AG09319 (cell line): ENCODE measurements at regions not wholly inside any gene's neighbourhood (a gene's known extent, or its start where the extent isn't known, plus 50 kb on each side); places are given as distances from the start of the nearest gene placed in this dataset.

Source experiments
- DNase-seq: peaks from one replicate; pipeline ENCODE4 v3.0.0-alpha.2; 2010; ENCODE audit warnings: low read depth; ENCODE audit errors: extremely low read depth
- CTCF ChIP-seq: IDR thresholded peaks from 2 replicates; pipeline ENCODE4 v1.5.1; 2011; ENCODE audit warnings: low read depth, mild to moderate bottlenecking, inconsistent platforms, low read length, moderate library complexity

DNA sequence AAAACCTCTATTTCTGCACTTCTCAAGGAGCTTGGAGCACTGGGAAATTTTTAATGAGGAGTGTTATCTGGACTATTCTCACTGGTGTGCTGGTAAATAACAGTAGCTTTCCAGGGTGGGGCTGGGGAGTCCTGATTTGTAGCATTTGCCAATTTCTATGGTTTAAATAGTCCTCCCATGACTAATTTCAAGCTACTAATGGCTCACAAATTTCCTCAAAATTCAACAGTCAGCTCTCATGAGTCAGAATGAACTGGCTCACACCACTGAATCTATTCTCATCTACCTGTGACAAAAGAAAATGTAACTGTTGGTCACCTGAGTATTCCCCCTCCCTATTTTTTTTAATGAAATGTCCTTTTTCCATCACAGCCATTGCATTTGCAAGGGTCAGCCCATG, 449.6 kb downstream of the KIF16B start:
- no peak for TF ChIP-seq CTCF
- DNase-seq, result no peak

GRCh38 chr20:16119909-16120308, 453.3 kb downstream of the KIF16B start:
- no peak for TF ChIP-seq CTCF
- DNase-seq, result no peak

GRCh38 chr20:16115911-16116552, 457.2 kb downstream of the KIF16B start:
- no peak for DNase-seq
- TF ChIP-seq CTCF, result no peak

DNA sequence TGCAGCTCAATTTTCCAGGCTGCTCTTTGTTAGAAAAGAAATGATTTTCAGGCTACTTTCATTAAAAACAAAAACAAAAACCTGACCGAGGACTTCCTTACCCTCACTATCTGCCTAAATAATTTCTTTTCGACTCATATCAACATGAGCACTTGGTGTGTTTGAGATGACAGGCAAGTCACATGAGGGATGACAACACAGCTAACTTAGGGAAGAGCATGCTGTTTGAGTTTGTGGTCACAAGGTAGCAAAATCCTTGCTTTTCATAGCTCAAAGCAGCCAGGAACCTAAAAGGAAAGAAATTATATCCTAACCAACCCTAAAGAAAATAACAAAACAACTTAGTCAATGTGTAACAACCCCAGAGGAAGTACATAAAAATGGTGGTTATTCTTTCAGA, 459.5 kb downstream of the KIF16B start:
- no peak for DNase-seq

DNA sequence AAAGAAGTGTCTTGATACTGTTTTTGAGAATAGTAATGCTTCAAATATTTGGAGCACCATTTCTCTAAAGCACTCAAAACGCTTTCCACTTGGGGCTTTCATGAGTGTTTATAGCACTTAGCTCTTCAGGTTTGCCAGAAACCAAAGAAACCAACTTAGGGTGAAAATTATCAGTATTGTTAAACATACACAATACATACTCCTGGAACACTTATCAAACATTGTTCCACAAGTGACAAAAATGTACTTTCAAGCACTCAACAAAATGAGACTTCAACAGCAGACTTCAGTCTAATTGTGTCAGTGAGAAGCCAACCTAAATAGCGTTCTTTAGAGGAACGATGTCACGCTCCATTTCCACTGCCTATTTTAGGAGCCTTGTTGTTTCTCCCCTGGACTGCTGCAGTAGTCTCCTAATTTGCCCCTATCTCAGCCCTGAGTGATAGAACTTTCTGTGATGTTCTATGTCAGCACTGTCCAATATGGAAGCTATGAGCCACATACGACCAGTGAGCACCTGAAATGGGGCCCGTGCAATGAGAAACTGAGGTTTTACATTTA, 461.3 kb downstream of the KIF16B start:
- TF ChIP-seq CTCF, result no peak
- no peak for DNase-seq

More for the DNA sequence above, 459.5 kb downstream of the KIF16B start:
- no peak for TF ChIP-seq CTCF

- no peak for TF ChIP-seq CTCF
- DNase-seq, result no peak
These were observed 461.9 kb downstream of the KIF16B start for GRCh38 chr20:16111172-16111832.

GRCh38 chr20:16107172-16107870, 465.9 kb downstream of the KIF16B start:
- no peak for TF ChIP-seq CTCF
- DNase-seq, result no peak
